Gastrocnemius medialis (tissue), 4 donors: ENCODE measurements at regions not wholly inside any gene's neighbourhood (a gene's known extent, or its start where the extent isn't known, plus 50 kb on each side); places are given as distances from the start of the nearest gene placed in this dataset.

Experiments used
- ATAC-seq, 2 donors: fragments of 150-250 bp; one replicate each; pipeline ENCODE4 v1.9.1; 2016
- DNase-seq, 2 donors: peaks; one replicate each; pipeline ENCODE4 v3.0.0-alpha.2; 2019
- H3K27ac ChIP-seq, 4 donors: fragments of 200-600 bp; sonication (generic); 1 replicate in 1 of 4; 2 replicates in 3 of 4; pipeline ENCODE4 v1.5.1; 2016 to 2018; ENCODE audit warnings: mild to moderate bottlenecking in 2 of 4, moderate library complexity in 1 of 4
- H3K27me3 ChIP-seq, 3 donors: fragments of 200-600 bp; sonication (generic) in 2 of 3; 1 replicate in 1 of 3; 2 replicates in 2 of 3; pipeline versions ENCODE4 v1.5.1 to v1.6.0; 2016 to 2019; ENCODE audit warnings: mild to moderate bottlenecking in 1 of 3, moderate library complexity in 1 of 3
- H3K36me3 ChIP-seq, 2 donors: fragments of 200-600 bp; sonication (generic) in 1 of 2; one replicate each; pipeline ENCODE4 v1.5.1; 2017 to 2018
- H3K4me1 ChIP-seq, 2 donors: fragments of 200-600 bp; sonication (generic) in 1 of 2; one replicate each; pipeline ENCODE4 v1.5.1; 2016 to 2017; ENCODE audit warnings: mild to moderate bottlenecking in 2 of 2
- H3K4me3 ChIP-seq, 4 donors: fragments of 200-600 bp; sonication (generic) in 3 of 4; 1 replicate in 1 of 4; 2 replicates in 3 of 4; pipeline ENCODE4 v1.5.1; 2016 to 2019; ENCODE audit warnings: mild to moderate bottlenecking in 2 of 4
- H3K9me3 ChIP-seq, 3 donors: fragments of 200-600 bp; sonication (generic) in 2 of 3; 1 replicate in 1 of 3; 2 replicates in 2 of 3; pipeline ENCODE4 v1.5.1; 2016 to 2019
- CTCF ChIP-seq, 5 experiments: fragments of 450-650 bp in 3 of 5; fragments of 200-600 bp in 2 of 5; sonication (generic) in 2 of 5; IDR thresholded peaks in 4 of 5; conservative IDR thresholded peaks in 1 of 5; 1 replicate in 4 of 5; 2 replicates in 1 of 5; pipeline ENCODE4 v1.5.1; 2016 to 2019; ENCODE audit warnings: antibody characterized with exemption in 5 of 5, mild to moderate bottlenecking in 3 of 5, moderate library complexity in 3 of 5
- POLR2A ChIP-seq, 2 donors: fragments of 450-650 bp; IDR thresholded peaks; one replicate each; pipeline ENCODE4 v1.6.1; 2017; ENCODE audit warnings: antibody characterized with exemption in 2 of 2, mild to moderate bottlenecking in 2 of 2, moderate library complexity in 2 of 2
- in situ Hi-C, 4 donors: fragments of 200-750 bp; cut with MboI; loops; one replicate each; pipeline versions ENCODE4 v1.15.0 to v1.8.0; 2017; ENCODE audit warnings: low sequenced_read_pairs in 4 of 4
- intact Hi-C: fragments of 100-400 bp; cut with DNase I; formaldehyde crosslinking; loops from one replicate; pipeline ENCODE4 v1.15.1; 2023; ENCODE audit warnings: low total_unique reads

- Histone ChIP-seq H3K27me3 (no peaks in the 10 kb centered on the region), H3K4me3 (no peak overlapping the region), H3K9me3 (no peaks in the 10 kb centered on the region), H3K4me1 (no peaks in the 10 kb centered on the region), H3K27ac (no peak overlapping the region), H3K36me3 (no peaks in the 10 kb centered on the region)
- TF ChIP-seq POLR2A (IDR thresholded peaks at IDR 0.05): no peak
- no peak for TF ChIP-seq CTCF (IDR thresholded peaks at IDR 0.05 in 4 of 5, conservative IDR thresholded peaks at IDR 0.05 in 1 of 5)
- in situ Hi-C loops: no loop called here
- DNase-seq: no peak
- intact Hi-C loops: no loop called here
- no peak for ATAC-seq
These were observed 1410.1 kb upstream of the ATXN8OS start for GRCh38 chr13:68697551-68697950.

DNA sequence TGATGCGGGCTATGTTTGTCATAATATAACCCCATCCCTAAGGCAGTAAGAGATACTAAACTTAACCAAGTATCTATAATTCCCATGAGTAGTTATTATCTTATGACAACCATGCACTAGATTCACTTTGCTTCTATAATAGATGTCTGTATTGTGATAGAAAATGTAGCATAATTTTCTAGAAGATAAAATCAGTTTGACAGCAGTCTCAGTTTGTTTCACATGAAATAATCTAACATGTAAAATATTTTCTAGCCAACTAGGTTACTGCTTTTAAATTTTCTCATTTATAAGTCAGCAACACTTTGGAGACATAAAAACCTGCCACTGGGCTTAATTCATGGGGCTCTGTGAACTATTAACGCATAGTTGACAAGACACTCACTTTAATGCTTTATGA, 1410.7 kb upstream of the ATXN8OS start:
- in situ Hi-C loops (no loop called here), intact Hi-C loops (no loop called here)
- ATAC-seq (no peak), DNase-seq (no peak)
- no peaks in the 10 kb centered on the region for H3K27me3 ChIP-seq
- TF ChIP-seq CTCF (IDR thresholded peaks at IDR 0.05 in 4 of 5, conservative IDR thresholded peaks at IDR 0.05 in 1 of 5): no peak
- no peak for TF ChIP-seq POLR2A (IDR thresholded peaks at IDR 0.05)
- H3K27ac ChIP-seq: no peak overlapping the region
- H3K9me3 ChIP-seq: no peaks in the 10 kb centered on the region
- H3K4me1 ChIP-seq: no peaks in the 10 kb centered on the region
- H3K4me3 ChIP-seq: no peak overlapping the region
- H3K36me3 ChIP-seq: no peaks in the 10 kb centered on the region

GRCh38 chr13:68692049-68692448, 1415.6 kb upstream of the ATXN8OS start:
- DNase-seq (no peak), ATAC-seq (no peak)
- Histone ChIP-seq H3K4me3 (no peak overlapping the region), H3K27ac (no peak overlapping the region), H3K4me1 (no peaks in the 10 kb centered on the region), H3K27me3 (no peaks in the 10 kb centered on the region), H3K9me3 (no peaks in the 10 kb centered on the region), H3K36me3 (no peaks in the 10 kb centered on the region)
- intact Hi-C loops (no loop called here), in situ Hi-C loops (no loop called here)
- TF ChIP-seq POLR2A (IDR thresholded peaks at IDR 0.05): no peak
- no peak for TF ChIP-seq CTCF (IDR thresholded peaks at IDR 0.05 in 4 of 5, conservative IDR thresholded peaks at IDR 0.05 in 1 of 5)

GRCh38 chr13:68690567-68690966, 1417.1 kb upstream of the ATXN8OS start:
- Histone ChIP-seq H3K36me3 (no peaks in the 10 kb centered on the region), H3K27me3 (no peaks in the 10 kb centered on the region), H3K4me1 (no peaks in the 10 kb centered on the region), H3K27ac (no peak overlapping the region), H3K4me3 (no peak overlapping the region), H3K9me3 (no peaks in the 10 kb centered on the region)
- intact Hi-C loops: no loop called here
- DNase-seq: no peak
- in situ Hi-C loops: no loop called here
- no peak for ATAC-seq
- TF ChIP-seq CTCF (IDR thresholded peaks at IDR 0.05 in 4 of 5, conservative IDR thresholded peaks at IDR 0.05 in 1 of 5) (no peak), POLR2A (IDR thresholded peaks at IDR 0.05) (no peak)

DNA sequence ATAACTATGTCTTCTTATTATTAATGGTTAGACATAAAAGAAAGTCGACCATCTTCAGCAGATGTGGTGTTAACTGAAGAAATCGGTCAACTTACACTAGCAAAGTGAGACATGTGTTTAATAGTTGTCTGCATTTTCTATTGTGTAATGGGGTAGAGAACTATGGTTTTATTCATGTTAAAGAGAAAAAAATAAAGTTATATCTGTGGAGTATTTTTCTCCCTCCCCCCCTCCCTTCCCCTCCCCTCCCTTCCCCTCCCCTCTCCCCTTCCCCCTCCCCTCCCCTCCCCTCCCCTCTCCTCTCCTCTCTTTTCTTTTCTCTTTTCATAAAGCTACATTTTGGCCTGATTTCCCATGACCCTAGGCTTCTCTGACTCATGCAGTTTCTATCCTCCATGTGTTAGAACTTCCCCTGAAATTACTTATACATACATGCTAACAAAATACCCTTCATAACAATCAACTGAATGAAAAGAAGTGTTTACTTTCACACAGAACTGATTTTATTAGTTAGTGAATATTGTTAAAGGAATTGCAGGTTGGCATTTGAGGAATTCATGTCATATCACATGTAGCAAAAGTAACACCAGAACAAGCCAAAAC, 1431.0 kb upstream of the ATXN8OS start:
- DNase-seq (no peak), ATAC-seq (no peak)
- no peak for TF ChIP-seq POLR2A (IDR thresholded peaks at IDR 0.05)
- no peak for TF ChIP-seq CTCF (IDR thresholded peaks at IDR 0.05 in 4 of 5, conservative IDR thresholded peaks at IDR 0.05 in 1 of 5)
- intact Hi-C loops (no loop called here), in situ Hi-C loops (no loop called here)
- Histone ChIP-seq H3K27ac (no peak overlapping the region), H3K4me3 (no peak overlapping the region), H3K36me3 (no peaks in the 10 kb centered on the region), H3K27me3 (no peaks in the 10 kb centered on the region), H3K4me1 (no peaks in the 10 kb centered on the region), H3K9me3 (no peaks in the 10 kb centered on the region)
